Thyroid gland (tissue), 4 donors: ENCODE measurements at regions not wholly inside any gene's neighbourhood (a gene's known extent, or its start where the extent isn't known, plus 50 kb on each side); places are given as distances from the start of the nearest gene placed in this dataset.

Experiments
- DNase-seq, 2 donors: peaks; one replicate each; pipeline ENCODE4 v3.0.0-alpha.2; 2019
- H3K27ac ChIP-seq, 3 donors: fragments of 200-600 bp; sonication (generic); 1 replicate in 2 of 3; 2 replicates in 1 of 3; pipeline ENCODE4 v1.5.1; 2016 to 2019; ENCODE audit warnings: mild to moderate bottlenecking in 1 of 3, moderate library complexity in 1 of 3
- H3K27me3 ChIP-seq: fragments of 200-600 bp; sonication (generic); one replicate; pipeline ENCODE4 v1.5.1; 2019
- H3K36me3 ChIP-seq, 2 donors: fragments of 200-600 bp; sonication (generic); one replicate each; pipeline ENCODE4 v1.5.1; 2016 to 2019
- H3K4me1 ChIP-seq, 2 donors: fragments of 200-600 bp; sonication (generic); one replicate each; pipeline ENCODE4 v1.5.1; 2017 to 2019
- H3K4me3 ChIP-seq, 3 donors: fragments of 200-600 bp; sonication (generic); replicated peaks in 1 of 3; 1 replicate in 2 of 3; 2 replicates in 1 of 3; pipeline ENCODE4 v1.5.1; 2016; ENCODE audit warnings: mild to moderate bottlenecking in 1 of 3
- H3K9me3 ChIP-seq: fragments of 200-600 bp; sonication (generic); one replicate; pipeline ENCODE4 v1.5.1; 2017
- CTCF ChIP-seq, 6 experiments: fragments of 200-600 bp in 3 of 6; fragments of 450-650 bp in 3 of 6; sonication (generic) in 3 of 6; IDR thresholded peaks; one replicate each; pipeline ENCODE4 v1.5.1; 2016 to 2019; ENCODE audit warnings: antibody characterized with exemption in 6 of 6, mild to moderate bottlenecking in 2 of 6, inconsistent platforms in 1 of 6, moderate library complexity in 1 of 6
- POLR2A ChIP-seq, 2 donors: fragments of 450-650 bp; IDR thresholded peaks; one replicate each; pipeline ENCODE4 v1.6.1; 2017; ENCODE audit warnings: antibody characterized with exemption in 2 of 2, mild to moderate bottlenecking in 2 of 2, moderate library complexity in 1 of 2
- WGBS, 2 donors: methylation state at CpG; one replicate each; pipeline ENCODE4 v1.1.5; 2017; 5-methylcytosine and 5-hydroxymethylcytosine counted together
- intact Hi-C: fragments of 100-400 bp; cut with DNase I; formaldehyde crosslinking; loops from one replicate; pipeline ENCODE4 v1.15.1; 2023

GRCh38 chr5:54608423-54609085 lies 91.0 kb downstream of the SNX18 start:
- H3K27ac ChIP-seq = no peak overlapping the region
- intact Hi-C loops = no loop called here
- WGBS, 2 donors = 96% methylated on average over 3 of the region's 3 CpGs
- H3K4me3 ChIP-seq = no peak overlapping the region
- peaks cover 0 to 3% of the 10 kb centered on the region in 2 donors for H3K4me1 ChIP-seq
- no peaks in the 10 kb centered on the region for H3K27me3 ChIP-seq
- H3K9me3 ChIP-seq = no peaks in the 10 kb centered on the region
- no peaks in the 10 kb centered on the region for H3K36me3 ChIP-seq
- TF ChIP-seq POLR2A (IDR thresholded peaks at IDR 0.05) (no peak), CTCF (IDR thresholded peaks at IDR 0.05) (no peak)
- DNase-seq = no peak

- DNase-seq = no peak
- no peaks in the 10 kb centered on the region for H3K27me3 ChIP-seq
- intact Hi-C loops = no loop called here
- H3K4me3 ChIP-seq = no peak overlapping the region
- H3K4me1 ChIP-seq = peaks cover 0 to 9% of the 10 kb centered on the region in 2 donors
- WGBS, 2 donors = 96 to 99% methylated on average over 3 of the region's 3 CpGs
- no peaks in the 10 kb centered on the region for H3K36me3 ChIP-seq
- no peaks in the 10 kb centered on the region for H3K9me3 ChIP-seq
- no peak overlapping the region for H3K27ac ChIP-seq
- TF ChIP-seq POLR2A (IDR thresholded peaks at IDR 0.05) (no peak), CTCF (IDR thresholded peaks at IDR 0.05) (no peak)
Measured at GRCh38 chr5:54607006-54607405, 89.4 kb downstream of the SNX18 start.

- no peak overlapping the region for H3K27ac ChIP-seq
- no peaks in the 10 kb centered on the region for H3K27me3 ChIP-seq
- intact Hi-C loops = no loop called here
- peaks cover 0 to 6% of the 10 kb centered on the region in 2 donors for H3K4me1 ChIP-seq
- DNase-seq = no peak
- H3K36me3 ChIP-seq = no peaks in the 10 kb centered on the region
- no peaks in the 10 kb centered on the region for H3K9me3 ChIP-seq
- 57 to 59% methylated on average over 1 of the region's 1 CpG for WGBS, 2 donors
- no peak overlapping the region for H3K4me3 ChIP-seq
- no peak for TF ChIP-seq CTCF (IDR thresholded peaks at IDR 0.05)
- TF ChIP-seq POLR2A (IDR thresholded peaks at IDR 0.05) = no peak
Measured at GRCh38 chr5:54603372-54603771, 85.8 kb downstream of the SNX18 start.

- TF ChIP-seq CTCF (IDR thresholded peaks at IDR 0.05) = no peak
- no peak for TF ChIP-seq POLR2A (IDR thresholded peaks at IDR 0.05)
- H3K27ac ChIP-seq = no peak overlapping the region
- intact Hi-C loops = no loop called here
Measured at GRCh38 chr5:54602475-54602874, 84.9 kb downstream of the SNX18 start.

GRCh38 chr5:54601411-54602230 lies 84.1 kb downstream of the SNX18 start:
- intact Hi-C loops = no loop called here

More at GRCh38 chr5:54602475-54602874, 84.9 kb downstream of the SNX18 start:
- WGBS, 2 donors = 83 to 85% methylated on average over 7 of the region's 7 CpGs
- Histone ChIP-seq H3K9me3 (no peaks in the 10 kb centered on the region), H3K27me3 (no peaks in the 10 kb centered on the region), H3K36me3 (no peaks in the 10 kb centered on the region), H3K4me1 (peaks cover 0 to 6% of the 10 kb centered on the region in 2 donors), H3K4me3 (no peak overlapping the region)
- no peak for DNase-seq

More at GRCh38 chr5:54601411-54602230, 84.1 kb downstream of the SNX18 start:
- H3K9me3 ChIP-seq = no peaks in the 10 kb centered on the region
- no peaks in the 10 kb centered on the region for H3K27me3 ChIP-seq
- WGBS, 2 donors = 80 to 85% methylated on average over 8 of the region's 8 CpGs
- H3K27ac ChIP-seq = no peak overlapping the region
- no peaks in the 10 kb centered on the region for H3K36me3 ChIP-seq
- no peak for DNase-seq
- TF ChIP-seq POLR2A (IDR thresholded peaks at IDR 0.05) (no peak), CTCF (IDR thresholded peaks at IDR 0.05) (no peak)
- peaks cover 0 to 6% of the 10 kb centered on the region in 2 donors for H3K4me1 ChIP-seq
- H3K4me3 ChIP-seq = no peak overlapping the region
